Tibial nerve (tissue), 4 donors: ENCODE measurements at regions not wholly inside any gene's neighbourhood (a gene's known extent, or its start where the extent isn't known, plus 50 kb on each side); places are given as distances from the start of the nearest gene placed in this dataset.
A peak's percentile ranks its signal among the peaks of the same experiment; 100 is the strongest.
"Not testable (repeated sequence)": the region's sequence is repeated elsewhere in the genome, so short reads cannot be mapped to it uniquely, and the experiment has no call there.

Experiments used
- DNase-seq, 2 donors: peaks; one replicate each; pipeline ENCODE4 v3.0.0-alpha.2; 2019; ENCODE audit warnings: low spot score in 2 of 2
- H3K27ac ChIP-seq, 4 donors: fragments of 200-600 bp; sonication (generic) in 3 of 4; one replicate each; pipeline ENCODE4 v1.5.1; 2017 to 2019; ENCODE audit warnings: mild to moderate bottlenecking in 1 of 4
- H3K27me3 ChIP-seq, 2 donors: fragments of 200-600 bp; sonication (generic) in 1 of 2; one replicate each; pipeline versions ENCODE4 v1.5.1 to v1.6.0; 2017 to 2019
- H3K36me3 ChIP-seq, 3 donors: fragments of 200-600 bp; sonication (generic); one replicate each; pipeline ENCODE4 v1.5.1; 2018 to 2019
- H3K4me1 ChIP-seq, 4 donors: fragments of 200-600 bp; sonication (generic) in 3 of 4; one replicate each; pipeline ENCODE4 v1.5.1; 2017 to 2019
- H3K4me3 ChIP-seq, 4 donors: fragments of 200-600 bp; sonication (generic) in 3 of 4; one replicate each; pipeline ENCODE4 v1.5.1; 2017 to 2019; ENCODE audit warnings: mild to moderate bottlenecking in 1 of 4, moderate library complexity in 1 of 4
- H3K9me3 ChIP-seq, 4 donors: fragments of 200-600 bp; sonication (generic) in 3 of 4; one replicate each; pipeline ENCODE4 v1.5.1; 2017 to 2019
- CTCF ChIP-seq, 5 experiments: fragments of 200-600 bp in 3 of 5; fragments of 450-650 bp in 2 of 5; sonication (generic) in 3 of 5; IDR thresholded peaks; one replicate each; pipeline ENCODE4 v1.5.1; 2016 to 2019; ENCODE audit warnings: antibody characterized with exemption in 5 of 5, mild to moderate bottlenecking in 3 of 5, moderate library complexity in 2 of 5
- EP300 ChIP-seq, 2 donors: sonication (generic); formaldehyde crosslinking; IDR thresholded peaks; one replicate each; pipeline ENCODE4 v1.6.1; 2017; ENCODE audit warnings: antibody characterized with exemption in 2 of 2, mild to moderate bottlenecking in 1 of 2
- POLR2A ChIP-seq, 2 donors: fragments of 450-650 bp; IDR thresholded peaks; one replicate each; pipeline ENCODE4 v1.6.1; 2017; ENCODE audit warnings: antibody characterized with exemption in 2 of 2, mild to moderate bottlenecking in 2 of 2, moderate library complexity in 2 of 2
- WGBS, 2 donors: methylation state at CpG; one replicate each; pipeline ENCODE4 v1.1.5; 2018; 5-methylcytosine and 5-hydroxymethylcytosine counted together

- Histone ChIP-seq H3K9me3 (no peaks in the 10 kb centered on the region), H3K27ac (peak overlapping the region in 3 of 4 donors; percentile 5 to 89 (median 78)), H3K4me1 (peaks cover 0 to 7% (median 0%) of the 10 kb centered on the region in 4 donors), H3K4me3 (no peak overlapping the region), H3K36me3 (no peaks in the 10 kb centered on the region), H3K27me3 (no peaks in the 10 kb centered on the region)
- 26 to 32% methylated on average over 2 of the region's 2 CpGs for WGBS, 2 donors
- TF ChIP-seq EP300 (IDR thresholded peaks at IDR 0.05) (no peak), CTCF (IDR thresholded peaks at IDR 0.05) (no peak), POLR2A (IDR thresholded peaks at IDR 0.05) (no peak)
- no peak for DNase-seq
Measured at GRCh38 chr7:125061776-125062397, 132.3 kb upstream of the POT1 start.

GRCh38 chr7:125061083-125061745 is 131.6 kb upstream of the POT1 start:
- H3K36me3 ChIP-seq, H3K4me1 ChIP-seq, H3K27me3 ChIP-seq, H3K9me3 ChIP-seq, DNase-seq, H3K4me3 ChIP-seq: not testable (repeated sequence)
- peak overlapping the region in 3 of 4 donors; percentile 5 to 89 (median 78) for H3K27ac ChIP-seq
- 40 to 47% methylated on average over 6 of the region's 6 CpGs for WGBS, 2 donors

GRCh38 chr7:125059861-125060456 is 130.3 kb upstream of the POT1 start:
- H3K27me3 ChIP-seq = no peaks in the 10 kb centered on the region
- H3K4me3 ChIP-seq = no peak overlapping the region
- peaks cover 0 to 7% (median 0%) of the 10 kb centered on the region in 4 donors for H3K4me1 ChIP-seq
- peak overlapping the region in 1 of 4 donors; percentile 89 for H3K27ac ChIP-seq
- no peaks in the 10 kb centered on the region for H3K9me3 ChIP-seq
- TF ChIP-seq EP300 (IDR thresholded peaks at IDR 0.05) (no peak), CTCF (IDR thresholded peaks at IDR 0.05) (peak in 1 of 5 experiments; percentile 46)
- no peaks in the 10 kb centered on the region for H3K36me3 ChIP-seq
- WGBS, 2 donors = 29 to 30% methylated on average over 3 of the region's 3 CpGs
- no peak for DNase-seq

GRCh38 chr7:125057963-125058362 is 128.3 kb upstream of the POT1 start:
- no peaks in the 10 kb centered on the region for H3K27me3 ChIP-seq
- H3K27ac ChIP-seq = no peak overlapping the region
- 60 to 63% methylated on average over 3 of the region's 3 CpGs for WGBS, 2 donors
- H3K4me1 ChIP-seq = peaks cover 0 to 7% (median 0%) of the 10 kb centered on the region in 4 donors
- H3K9me3 ChIP-seq = no peaks in the 10 kb centered on the region
- H3K36me3 ChIP-seq = no peaks in the 10 kb centered on the region
- DNase-seq = no peak
- H3K4me3 ChIP-seq = no peak overlapping the region
- no peak for TF ChIP-seq EP300 (IDR thresholded peaks at IDR 0.05)
- TF ChIP-seq POLR2A (IDR thresholded peaks at IDR 0.05) = no peak
- TF ChIP-seq CTCF (IDR thresholded peaks at IDR 0.05) = no peak

- no peaks in the 10 kb centered on the region for H3K9me3 ChIP-seq
- no peaks in the 10 kb centered on the region for H3K4me1 ChIP-seq
- no peaks in the 10 kb centered on the region for H3K36me3 ChIP-seq
- H3K27me3 ChIP-seq = no peaks in the 10 kb centered on the region
- no peak for DNase-seq
- no peak overlapping the region for H3K4me3 ChIP-seq
- H3K27ac ChIP-seq = no peak overlapping the region
- TF ChIP-seq CTCF (IDR thresholded peaks at IDR 0.05) (no peak), EP300 (IDR thresholded peaks at IDR 0.05) (no peak), POLR2A (IDR thresholded peaks at IDR 0.05) (no peak)
Measured at GRCh38 chr7:125055376-125055775, 125.8 kb upstream of the POT1 start.
